Ishikawa (cell line): ENCODE measurements at regions not wholly inside any gene's neighbourhood (a gene's known extent, or its start where the extent isn't known, plus 50 kb on each side); places are given as distances from the start of the nearest gene placed in this dataset.

ENCODE experiments used
- CEBPB ChIP-seq: IDR thresholded peaks from 2 replicates; pipeline ENCODE4 v1.6.1; 2012
- CREB1 ChIP-seq: IDR thresholded peaks from 2 replicates; pipeline ENCODE4 v1.6.1; 2012; ENCODE audit warnings: low read depth
- EGR1 ChIP-seq: IDR thresholded peaks from 2 replicates; pipeline ENCODE4 v1.6.1; 2012
- EP300 ChIP-seq: IDR thresholded peaks from 2 replicates; pipeline ENCODE4 v1.6.1; 2012; ENCODE audit warnings: borderline replicate concordance
- FOXM1 ChIP-seq: IDR thresholded peaks from 2 replicates; pipeline ENCODE4 v1.6.1; 2012; ENCODE audit warnings: low read depth, borderline replicate concordance
- NFIC ChIP-seq: IDR thresholded peaks from 2 replicates; pipeline ENCODE4 v1.6.1; 2012
- RAD21 ChIP-seq: IDR thresholded peaks from 2 replicates; pipeline ENCODE4 v1.6.1; 2012; ENCODE audit warnings: low read depth
- TAF1 ChIP-seq: IDR thresholded peaks from 2 replicates; pipeline ENCODE4 v1.6.1; 2012; ENCODE audit warnings: low read depth, mild to moderate bottlenecking
- TCF12 ChIP-seq: IDR thresholded peaks from 2 replicates; pipeline ENCODE4 v1.6.1; 2012; ENCODE audit warnings: low read depth
- TEAD4 ChIP-seq: IDR thresholded peaks from 2 replicates; pipeline ENCODE4 v1.6.1; 2012
- YY1 ChIP-seq: IDR thresholded peaks from 2 replicates; pipeline ENCODE4 v1.6.1; 2012; ENCODE audit warnings: low read depth
- ZBTB7A ChIP-seq: IDR thresholded peaks from 2 replicates; pipeline ENCODE4 v1.6.1; 2012; ENCODE audit warnings: low read depth
- TF ChIP-seq, protein P1 (sequence below): IDR thresholded peaks from 2 replicates; pipeline ENCODE4 v1.6.1; 2012
- TF ChIP-seq, protein P2 (sequence below): IDR thresholded peaks from 2 replicates; pipeline ENCODE4 v1.6.1; 2012; ENCODE audit warnings: low read depth, mild to moderate bottlenecking
- TF ChIP-seq, protein P3 (sequence below): IDR thresholded peaks from 2 replicates; pipeline ENCODE4 v1.6.1; 2012

DNA sequence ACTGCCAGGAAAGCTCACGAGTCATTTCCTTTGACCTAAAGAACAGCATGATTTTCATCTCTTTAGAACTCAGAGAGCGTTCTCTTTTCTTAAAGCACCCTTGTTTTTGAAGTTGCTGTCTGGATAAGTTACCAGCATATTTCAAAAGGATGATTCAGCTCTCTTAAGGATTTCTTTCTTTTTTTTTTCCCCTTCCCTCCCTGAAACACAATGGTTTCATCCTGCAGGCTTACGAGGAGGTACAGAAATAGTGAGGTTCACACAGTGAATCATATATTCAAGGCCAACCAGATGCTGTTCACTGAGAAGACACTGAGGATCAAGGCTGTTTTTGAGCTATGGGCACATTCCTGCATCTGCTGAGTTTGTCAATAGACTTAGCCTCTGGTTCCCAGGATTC, 257.2 kb downstream of the KIF4B start:
- TF ChIP-seq YY1 (no peak), FOXM1 (no peak), TAF1 (no peak), CREB1 (no peak), TCF12 (no peak), CEBPB (no peak), RAD21 (no peak), EGR1 (no peak), ZBTB7A (no peak), TEAD4 (no peak), NFIC (no peak), EP300 (no peak)
- TF ChIP-seq, protein P1, sequence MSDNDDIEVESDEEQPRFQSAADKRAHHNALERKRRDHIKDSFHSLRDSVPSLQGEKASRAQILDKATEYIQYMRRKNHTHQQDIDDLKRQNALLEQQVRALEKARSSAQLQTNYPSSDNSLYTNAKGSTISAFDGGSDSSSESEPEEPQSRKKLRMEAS = no peak
- TF ChIP-seq, protein P2, sequence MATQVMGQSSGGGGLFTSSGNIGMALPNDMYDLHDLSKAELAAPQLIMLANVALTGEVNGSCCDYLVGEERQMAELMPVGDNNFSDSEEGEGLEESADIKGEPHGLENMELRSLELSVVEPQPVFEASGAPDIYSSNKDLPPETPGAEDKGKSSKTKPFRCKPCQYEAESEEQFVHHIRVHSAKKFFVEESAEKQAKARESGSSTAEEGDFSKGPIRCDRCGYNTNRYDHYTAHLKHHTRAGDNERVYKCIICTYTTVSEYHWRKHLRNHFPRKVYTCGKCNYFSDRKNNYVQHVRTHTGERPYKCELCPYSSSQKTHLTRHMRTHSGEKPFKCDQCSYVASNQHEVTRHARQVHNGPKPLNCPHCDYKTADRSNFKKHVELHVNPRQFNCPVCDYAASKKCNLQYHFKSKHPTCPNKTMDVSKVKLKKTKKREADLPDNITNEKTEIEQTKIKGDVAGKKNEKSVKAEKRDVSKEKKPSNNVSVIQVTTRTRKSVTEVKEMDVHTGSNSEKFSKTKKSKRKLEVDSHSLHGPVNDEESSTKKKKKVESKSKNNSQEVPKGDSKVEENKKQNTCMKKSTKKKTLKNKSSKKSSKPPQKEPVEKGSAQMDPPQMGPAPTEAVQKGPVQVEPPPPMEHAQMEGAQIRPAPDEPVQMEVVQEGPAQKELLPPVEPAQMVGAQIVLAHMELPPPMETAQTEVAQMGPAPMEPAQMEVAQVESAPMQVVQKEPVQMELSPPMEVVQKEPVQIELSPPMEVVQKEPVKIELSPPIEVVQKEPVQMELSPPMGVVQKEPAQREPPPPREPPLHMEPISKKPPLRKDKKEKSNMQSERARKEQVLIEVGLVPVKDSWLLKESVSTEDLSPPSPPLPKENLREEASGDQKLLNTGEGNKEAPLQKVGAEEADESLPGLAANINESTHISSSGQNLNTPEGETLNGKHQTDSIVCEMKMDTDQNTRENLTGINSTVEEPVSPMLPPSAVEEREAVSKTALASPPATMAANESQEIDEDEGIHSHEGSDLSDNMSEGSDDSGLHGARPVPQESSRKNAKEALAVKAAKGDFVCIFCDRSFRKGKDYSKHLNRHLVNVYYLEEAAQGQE = no peak
- TF ChIP-seq, protein P3, sequence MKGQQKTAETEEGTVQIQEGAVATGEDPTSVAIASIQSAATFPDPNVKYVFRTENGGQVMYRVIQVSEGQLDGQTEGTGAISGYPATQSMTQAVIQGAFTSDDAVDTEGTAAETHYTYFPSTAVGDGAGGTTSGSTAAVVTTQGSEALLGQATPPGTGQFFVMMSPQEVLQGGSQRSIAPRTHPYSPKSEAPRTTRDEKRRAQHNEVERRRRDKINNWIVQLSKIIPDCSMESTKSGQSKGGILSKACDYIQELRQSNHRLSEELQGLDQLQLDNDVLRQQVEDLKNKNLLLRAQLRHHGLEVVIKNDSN = no peak

DNA sequence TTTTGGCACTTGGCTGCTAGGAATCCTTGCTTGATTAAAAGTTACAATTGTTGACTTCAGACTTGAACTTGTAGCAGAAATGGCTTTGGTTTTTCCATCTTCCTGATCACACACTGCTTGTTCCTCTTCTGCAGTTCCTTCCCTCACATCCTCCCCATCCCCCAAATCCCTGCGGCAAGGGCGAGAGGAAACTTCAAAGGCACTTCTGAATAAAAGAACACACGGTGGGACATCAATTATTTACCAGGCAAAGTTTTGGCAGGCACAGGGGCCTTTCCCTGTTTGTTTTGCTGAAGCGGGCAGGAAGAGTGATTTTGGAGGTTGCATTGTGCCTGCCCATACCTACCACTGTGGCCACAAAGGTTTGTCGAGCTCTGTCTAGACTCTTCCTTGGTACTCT, 260.9 kb downstream of the KIF4B start:
- TF ChIP-seq EP300 (no peak), CREB1 (no peak), TCF12 (no peak), NFIC (no peak), TEAD4 (no peak), EGR1 (no peak), RAD21 (no peak), ZBTB7A (no peak)
- TF ChIP-seq, protein P2 = no peak
- TF ChIP-seq, protein P1 = no peak

DNA sequence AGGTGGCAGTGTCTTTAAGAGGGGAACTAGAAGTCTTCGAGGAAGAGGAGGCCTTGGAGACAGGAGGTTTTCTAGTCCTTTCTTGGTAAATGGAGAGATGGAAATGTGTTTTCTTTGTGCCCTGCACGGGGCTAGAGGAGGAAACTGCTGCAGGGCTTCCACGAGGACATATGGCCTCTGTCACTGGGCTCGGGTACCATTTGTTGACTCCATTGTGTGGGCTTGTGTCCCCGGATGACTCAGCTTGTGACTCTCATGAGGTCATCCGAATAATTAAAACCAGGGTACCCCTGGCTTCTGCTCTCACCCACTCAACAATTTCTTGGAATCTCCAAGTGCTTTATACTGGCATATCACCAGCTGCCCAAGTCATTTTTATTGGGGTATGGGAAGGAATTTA, 261.7 kb downstream of the KIF4B start:
- TF ChIP-seq CEBPB = no peak
- TF ChIP-seq TAF1 = no peak
- TF ChIP-seq TCF12 = no peak

DNA sequence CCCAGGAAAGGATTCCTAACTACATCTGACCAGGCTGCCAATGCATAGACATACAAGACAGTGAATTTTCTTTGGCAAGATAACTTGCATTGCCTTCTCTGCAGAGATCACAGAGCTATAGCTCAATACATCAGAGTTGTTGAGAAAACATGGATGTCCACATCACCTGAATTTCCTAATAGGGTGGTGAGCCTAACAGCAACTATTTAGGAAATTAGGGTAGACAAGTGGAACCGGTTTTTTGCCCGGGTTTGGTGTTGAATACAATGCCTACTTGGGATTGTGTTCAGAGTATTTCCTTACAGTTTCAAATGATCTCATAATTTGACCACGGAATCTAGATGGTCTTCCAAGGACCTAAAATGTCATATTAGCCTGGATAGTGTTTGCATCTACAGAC, 262.7 kb downstream of the KIF4B start:
- TF ChIP-seq YY1 = no peak
- TF ChIP-seq, protein P1 = no peak
- no peak for TF ChIP-seq TAF1
- no peak for TF ChIP-seq RAD21

DNA sequence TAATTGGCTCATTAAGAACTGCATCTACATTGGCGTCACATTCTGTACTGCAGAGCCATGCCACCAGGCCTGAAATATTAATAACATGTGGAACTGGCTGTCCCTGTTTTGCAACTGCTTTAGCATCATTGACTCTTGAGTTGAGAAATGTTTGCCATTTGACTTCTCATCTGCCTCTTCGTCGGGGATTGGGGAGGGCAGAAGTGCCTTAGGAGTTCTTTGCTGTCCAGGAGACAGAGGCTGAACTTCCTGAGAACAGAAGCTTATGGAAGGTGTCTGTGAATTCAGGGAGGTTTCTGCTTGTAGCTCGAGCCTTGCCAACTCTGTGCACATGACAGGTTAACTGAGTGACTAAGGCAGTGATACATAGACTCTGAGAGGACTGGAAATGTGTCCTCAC, 265.0 kb downstream of the KIF4B start:
- TF ChIP-seq FOXM1 (no peak), TAF1 (no peak), CEBPB (no peak), YY1 (no peak), EP300 (no peak), ZBTB7A (no peak), RAD21 (no peak), EGR1 (no peak)
- TF ChIP-seq, protein P2 = no peak
